Peyer's patch (tissue), 4 donors: ENCODE measurements at regions not wholly inside any gene's neighbourhood (a gene's known extent, or its start where the extent isn't known, plus 50 kb on each side); places are given as distances from the start of the nearest gene placed in this dataset.

Experiments
- CTCF ChIP-seq, 6 experiments: fragments of 450-650 bp in 4 of 6; fragments of 200-600 bp in 2 of 6; sonication (generic) in 1 of 6; IDR thresholded peaks; one replicate each; pipeline ENCODE4 v1.5.1; 2017 to 2019; ENCODE audit warnings: antibody characterized with exemption in 6 of 6, mild to moderate bottlenecking in 3 of 6, moderate library complexity in 1 of 6
- POLR2A ChIP-seq, 2 donors: fragments of 450-650 bp; IDR thresholded peaks; one replicate each; pipeline ENCODE4 v1.5.1; 2017; ENCODE audit warnings: antibody characterized with exemption in 2 of 2, mild to moderate bottlenecking in 2 of 2, moderate library complexity in 2 of 2

GRCh38 chr15:20346082-20346805 lies 195.4 kb downstream of the GOLGA6L6 start:
- TF ChIP-seq CTCF (IDR thresholded peaks at IDR 0.05): no peak
- no peak for TF ChIP-seq POLR2A (IDR thresholded peaks at IDR 0.05)
